Trophoblast cell (in vitro differentiated cells and primary cell): ENCODE measurements at regions not wholly inside any gene's neighbourhood (a gene's known extent, or its start where the extent isn't known, plus 50 kb on each side); places are given as distances from the start of the nearest gene placed in this dataset.

Experiments
- DNase-seq, 2 donors: peaks; one replicate each; pipeline ENCODE4 v3.0.0-alpha.2; 2016
- H2AFZ ChIP-seq: 2 replicates; pipeline ENCODE4 v1.6.1; 2013; ENCODE audit warnings: low read length, moderate library complexity, mild to moderate bottlenecking; ENCODE audit not compliant: insufficient read depth, poor library complexity
- H2AK5ac ChIP-seq: 2 replicates; pipeline ENCODE4 v1.6.1; 2013; ENCODE audit warnings: mild to moderate bottlenecking, low read length
- H2BK120ac ChIP-seq: 2 replicates; pipeline ENCODE4 v1.6.1; 2013; ENCODE audit warnings: low read length, mild to moderate bottlenecking, moderate library complexity; ENCODE audit not compliant: insufficient read depth, poor library complexity
- H2BK12ac ChIP-seq: 2 replicates; pipeline ENCODE4 v1.6.1; 2013; ENCODE audit warnings: mild to moderate bottlenecking, low read length, moderate library complexity
- H2BK5ac ChIP-seq: 2 replicates; pipeline ENCODE4 v1.6.1; 2013; ENCODE audit warnings: low read length, low read depth, moderate library complexity, mild to moderate bottlenecking; ENCODE audit not compliant: poor library complexity
- H3K14ac ChIP-seq: 2 replicates; pipeline ENCODE4 v1.6.1; 2013; ENCODE audit warnings: mild to moderate bottlenecking, low read length
- H3K18ac ChIP-seq: 2 replicates; pipeline ENCODE4 v1.6.1; 2013; ENCODE audit warnings: mild to moderate bottlenecking, low read length
- H3K23ac ChIP-seq: 2 replicates; pipeline ENCODE4 v1.6.1; 2013; ENCODE audit warnings: low read length
- H3K27ac ChIP-seq: 2 replicates; pipeline ENCODE4 v1.5.1; 2013; ENCODE audit warnings: low read depth, mild to moderate bottlenecking, inconsistent platforms, low read length, moderate library complexity
- H3K27me3 ChIP-seq: 2 replicates; pipeline ENCODE4 v1.6.1; 2013; ENCODE audit warnings: inconsistent platforms, mild to moderate bottlenecking, low read length, moderate library complexity; ENCODE audit not compliant: insufficient read depth
- H3K36me3 ChIP-seq, 2 experiments: 1 replicate in 1 of 2; 2 replicates in 1 of 2; pipeline ENCODE4 v1.6.1; 2013; ENCODE audit warnings: low read length in 2 of 2, mild to moderate bottlenecking in 2 of 2, moderate library complexity in 1 of 2; ENCODE audit not compliant: insufficient read depth in 2 of 2, control insufficient read depth in 1 of 2
- H3K4ac ChIP-seq: 2 replicates; pipeline ENCODE4 v1.6.1; 2013; ENCODE audit warnings: low read depth, mild to moderate bottlenecking, low read length, moderate library complexity
- H3K4me1 ChIP-seq, 2 experiments: 1 replicate in 1 of 2; 2 replicates in 1 of 2; pipeline ENCODE4 v1.6.1; 2013; ENCODE audit warnings: low read length in 2 of 2, mild to moderate bottlenecking in 2 of 2, moderate library complexity in 1 of 2; ENCODE audit not compliant: insufficient read depth in 2 of 2, control insufficient read depth in 1 of 2
- H3K4me2 ChIP-seq: 2 replicates; pipeline ENCODE4 v1.6.1; 2013; ENCODE audit warnings: inconsistent platforms, mild to moderate bottlenecking, low read length, moderate library complexity
- H3K4me3 ChIP-seq: 2 replicates; pipeline ENCODE4 v1.5.1; 2013; ENCODE audit warnings: mild to moderate bottlenecking, low read depth, low read length, inconsistent platforms
- H3K79me1 ChIP-seq: one replicate; pipeline ENCODE4 v1.6.1; 2013; ENCODE audit warnings: low read length
- H3K79me2 ChIP-seq: 2 replicates; pipeline ENCODE4 v1.6.1; 2013; ENCODE audit warnings: low read length, mild to moderate bottlenecking; ENCODE audit not compliant: control insufficient read depth, insufficient read depth, poor library complexity
- H3K9ac ChIP-seq: 2 replicates; pipeline ENCODE4 v1.6.1; 2013; ENCODE audit warnings: mild to moderate bottlenecking, low read length
- H3K9me3 ChIP-seq: 2 replicates; pipeline ENCODE4 v1.6.1; 2013; ENCODE audit warnings: low read depth, mild to moderate bottlenecking, control low read depth, inconsistent platforms, low read length; ENCODE audit not compliant: insufficient read depth
- H4K12ac ChIP-seq: 2 replicates; pipeline ENCODE4 v1.6.1; 2013; ENCODE audit warnings: low read depth, mild to moderate bottlenecking, low read length, moderate library complexity
- H4K8ac ChIP-seq: 2 replicates; pipeline ENCODE4 v1.6.1; 2013; ENCODE audit warnings: low read depth, mild to moderate bottlenecking, low read length, moderate library complexity
- H4K91ac ChIP-seq: one replicate; pipeline ENCODE4 v1.6.1; 2013; ENCODE audit warnings: low read depth, mild to moderate bottlenecking, low read length, moderate library complexity
- WGBS: extraction: QIAGEN DNeasy Blood & Tissue Kit; methylation state at CpG from one replicate; pipeline ENCODE4 v1.1.7; 2013; ENCODE audit warnings: missing lambda C conversion rate; ENCODE audit not compliant: insufficient read length, insufficient coverage; ENCODE audit errors: extremely low coverage; 5-methylcytosine and 5-hydroxymethylcytosine counted together

DNA sequence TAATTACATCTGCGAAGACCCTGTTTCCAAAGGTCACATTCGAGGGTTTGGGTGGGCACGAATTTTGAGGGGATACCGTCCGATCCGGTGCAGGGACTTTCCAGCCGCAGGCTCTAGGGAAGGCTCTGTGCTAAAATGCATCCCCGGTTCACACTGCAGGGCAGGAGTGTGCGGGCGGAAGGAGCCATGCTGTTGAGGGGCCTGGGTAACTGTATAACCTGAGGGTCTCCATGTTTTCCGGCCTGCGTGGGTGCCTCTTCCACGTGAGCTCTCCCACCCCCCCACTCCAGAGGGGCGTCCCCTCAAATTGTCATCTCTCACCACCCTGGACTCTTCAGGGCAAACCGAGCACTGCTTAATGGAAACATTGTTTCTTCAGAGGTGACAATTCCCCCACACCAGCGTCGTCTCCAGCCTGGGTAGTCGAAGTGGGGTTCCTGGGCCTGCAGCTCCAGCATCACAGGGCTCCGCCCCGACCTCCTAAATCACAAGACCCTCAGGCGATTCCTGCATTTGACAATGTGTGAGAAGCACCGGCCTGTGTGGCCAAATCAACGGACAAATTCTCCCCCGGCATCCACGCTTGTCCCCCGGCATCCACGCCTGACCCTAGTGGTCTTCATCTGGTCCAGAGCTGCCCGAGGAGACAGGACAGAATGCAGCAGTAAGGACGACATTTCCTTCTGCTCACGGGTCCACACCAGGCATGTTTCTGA lies 51.2 kb downstream of the FOXL3 start:
- no peak overlapping the region for H2AFZ ChIP-seq
- H3K27ac ChIP-seq, result no peak overlapping the region
- no peak overlapping the region for H3K4me3 ChIP-seq
- H4K12ac ChIP-seq, result no peak overlapping the region
- no peak overlapping the region for H4K91ac ChIP-seq
- H3K27me3 ChIP-seq, result no peaks in the 10 kb centered on the region
- no peaks in the 10 kb centered on the region for H3K79me1 ChIP-seq
- no peak overlapping the region for H3K23ac ChIP-seq
- no peaks in the 10 kb centered on the region for H3K4me1 ChIP-seq
- H2BK12ac ChIP-seq, result no peak overlapping the region
- no peak overlapping the region for H3K18ac ChIP-seq
- H2BK120ac ChIP-seq, result no peak overlapping the region
- no peak overlapping the region for H2AK5ac ChIP-seq
- no peak for DNase-seq
- H3K4ac ChIP-seq, result no peak overlapping the region
- H3K79me2 ChIP-seq, result no peaks in the 10 kb centered on the region
- H3K36me3 ChIP-seq, result no peaks in the 10 kb centered on the region
- H3K14ac ChIP-seq, result no peak overlapping the region
- H2BK5ac ChIP-seq, result no peak overlapping the region
- WGBS, result no CpG with 5 or more reads among the region's 30 CpGs
- no peak overlapping the region for H3K4me2 ChIP-seq
- peaks cover 8% of the 10 kb centered on the region for H3K9me3 ChIP-seq
- H4K8ac ChIP-seq, result no peak overlapping the region
- H3K9ac ChIP-seq, result no peak overlapping the region

DNA sequence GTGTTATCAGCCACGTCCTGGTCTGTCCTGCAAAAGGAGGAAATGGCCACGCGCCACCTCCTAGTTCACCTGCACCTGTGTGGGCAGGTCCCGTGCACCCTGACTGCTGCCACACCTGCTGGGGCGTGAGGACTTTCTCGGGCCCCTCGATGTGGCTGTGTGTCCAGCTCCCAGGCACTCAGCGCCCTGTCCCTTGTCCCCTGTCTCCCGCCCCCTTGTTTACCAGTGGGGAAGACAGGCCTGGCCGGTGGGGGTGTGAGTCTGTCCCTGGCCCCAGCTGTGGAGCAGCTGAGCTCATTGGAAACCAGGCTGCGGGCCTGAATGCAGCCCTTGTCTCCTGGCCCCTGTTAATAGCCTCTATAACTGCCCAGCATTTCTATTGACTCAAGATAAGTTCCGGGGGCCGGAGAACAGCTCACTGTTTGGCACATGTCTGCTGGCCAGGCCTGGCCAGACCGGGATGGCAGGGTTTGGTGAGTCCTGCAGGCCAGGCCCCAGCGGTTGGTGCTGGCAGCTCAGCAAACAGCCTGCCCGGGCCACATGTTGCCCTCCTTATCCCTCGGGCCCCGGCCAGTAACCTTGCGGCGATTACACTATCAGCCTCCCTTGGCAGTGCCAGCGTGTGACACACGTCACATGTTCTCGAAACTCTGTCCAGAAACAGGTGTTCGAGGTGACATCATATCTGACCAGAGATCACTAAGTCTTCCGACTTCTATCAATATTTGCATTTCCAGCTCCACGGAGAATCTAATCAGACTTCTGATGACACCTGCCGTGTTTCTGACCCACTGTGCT lies 52.1 kb downstream of the FOXL3 start:
- Histone ChIP-seq H2AK5ac (no peak overlapping the region), H3K4ac (no peak overlapping the region), H2BK120ac (no peak overlapping the region), H3K4me2 (no peak overlapping the region), H2AFZ (no peak overlapping the region), H3K79me2 (no peaks in the 10 kb centered on the region), H3K27me3 (no peaks in the 10 kb centered on the region), H4K12ac (no peak overlapping the region), H3K18ac (no peak overlapping the region), H3K14ac (no peak overlapping the region), H3K4me3 (no peak overlapping the region), H3K23ac (no peak overlapping the region), H3K27ac (no peak overlapping the region), H3K36me3 (no peaks in the 10 kb centered on the region), H4K91ac (no peak overlapping the region), H2BK5ac (no peak overlapping the region), H4K8ac (no peak overlapping the region), H3K4me1 (no peaks in the 10 kb centered on the region), H3K79me1 (no peaks in the 10 kb centered on the region), H2BK12ac (no peak overlapping the region), H3K9me3 (peaks cover 9% of the 10 kb centered on the region), H3K9ac (no peak overlapping the region)
- no peak for DNase-seq
- no CpG with 5 or more reads among the region's 27 CpGs for WGBS

DNA sequence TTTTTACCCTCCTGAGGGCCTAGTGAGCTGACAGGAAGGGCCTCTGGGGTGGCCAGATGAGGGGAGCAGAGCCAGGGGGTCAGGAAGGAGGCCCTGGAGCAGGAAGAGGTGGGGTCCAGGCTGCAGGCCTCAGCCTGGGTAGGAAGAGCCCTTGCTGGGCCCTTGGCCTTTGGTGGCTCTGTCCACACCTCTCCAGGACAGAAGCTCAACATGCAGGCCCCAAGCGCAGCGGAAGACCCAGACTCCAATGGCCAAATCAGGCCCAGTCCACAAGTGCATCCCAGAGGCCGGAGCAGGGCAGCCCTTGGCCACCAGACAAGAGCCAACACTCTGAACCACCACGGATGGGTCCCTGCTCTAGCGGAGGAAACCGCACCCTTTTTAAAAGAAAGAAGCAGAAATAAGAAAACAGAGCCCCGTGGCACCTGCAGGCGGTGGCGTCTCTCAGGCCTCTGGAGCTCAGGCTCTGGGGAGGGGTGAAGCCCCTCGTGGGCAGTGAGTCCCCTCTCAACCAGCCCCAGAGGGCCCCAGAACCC lies 52.8 kb downstream of the FOXL3 start:
- H3K27ac ChIP-seq, result no peak overlapping the region
- H2AK5ac ChIP-seq, result no peak overlapping the region
- no peaks in the 10 kb centered on the region for H3K4me1 ChIP-seq
- H2BK12ac ChIP-seq, result no peak overlapping the region
- H3K4me3 ChIP-seq, result no peak overlapping the region
- no peak overlapping the region for H4K8ac ChIP-seq
- WGBS, result no CpG with 5 or more reads among the region's 10 CpGs
- DNase-seq, result no peak
- no peak overlapping the region for H3K18ac ChIP-seq
- no peak overlapping the region for H2BK120ac ChIP-seq
- H3K36me3 ChIP-seq, result no peaks in the 10 kb centered on the region
- no peak overlapping the region for H2AFZ ChIP-seq
- no peak overlapping the region for H3K4ac ChIP-seq
- no peaks in the 10 kb centered on the region for H3K27me3 ChIP-seq
- H3K79me1 ChIP-seq, result no peaks in the 10 kb centered on the region
- H3K4me2 ChIP-seq, result no peak overlapping the region
- no peak overlapping the region for H2BK5ac ChIP-seq
- H3K79me2 ChIP-seq, result no peaks in the 10 kb centered on the region
- peaks cover 10% of the 10 kb centered on the region for H3K9me3 ChIP-seq
- no peak overlapping the region for H3K9ac ChIP-seq
- no peak overlapping the region for H3K23ac ChIP-seq
- no peak overlapping the region for H4K12ac ChIP-seq
- no peak overlapping the region for H3K14ac ChIP-seq
- H4K91ac ChIP-seq, result no peak overlapping the region

DNA sequence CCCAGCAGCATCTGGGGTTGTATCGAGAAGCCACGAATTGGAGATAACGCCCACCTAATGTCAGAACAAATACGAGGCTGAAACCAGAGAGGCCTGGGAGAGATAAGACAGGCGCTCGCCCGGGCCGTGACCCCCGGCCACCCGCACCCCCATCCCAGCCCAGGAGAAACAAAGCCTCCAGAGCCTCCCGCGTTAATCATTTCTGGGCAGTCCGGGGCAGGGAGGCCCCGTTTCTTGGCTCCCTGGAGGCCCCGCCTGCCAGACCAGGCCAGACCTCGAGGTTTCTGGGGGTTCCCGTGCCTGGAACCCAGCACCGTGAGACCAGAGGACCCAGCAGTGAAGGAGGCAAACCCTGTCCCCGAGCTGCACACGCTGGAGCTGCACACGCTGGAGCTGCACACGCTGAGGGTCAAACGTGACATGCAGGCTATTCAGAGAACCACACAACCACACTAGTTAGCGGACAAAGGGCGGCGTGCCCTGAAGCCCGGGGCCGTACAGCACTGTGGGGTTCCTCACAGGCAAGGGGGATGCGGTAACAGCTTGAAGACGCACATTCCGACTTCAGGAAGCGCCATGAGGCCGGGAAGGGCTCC lies 53.4 kb downstream of the FOXL3 start:
- H3K79me1 ChIP-seq, result no peaks in the 10 kb centered on the region
- no peaks in the 10 kb centered on the region for H3K27me3 ChIP-seq
- no peak overlapping the region for H3K4me2 ChIP-seq
- H3K9ac ChIP-seq, result no peak overlapping the region
- DNase-seq, result no peak
- H3K27ac ChIP-seq, result no peak overlapping the region
- H3K23ac ChIP-seq, result no peak overlapping the region
- no peak overlapping the region for H3K4me3 ChIP-seq
- peaks cover 10% of the 10 kb centered on the region for H3K9me3 ChIP-seq
- H4K91ac ChIP-seq, result no peak overlapping the region
- H2BK12ac ChIP-seq, result no peak overlapping the region
- H2BK5ac ChIP-seq, result no peak overlapping the region
- H4K8ac ChIP-seq, result no peak overlapping the region
- no peaks in the 10 kb centered on the region for H3K36me3 ChIP-seq
- no peaks in the 10 kb centered on the region for H3K79me2 ChIP-seq
- no peak overlapping the region for H4K12ac ChIP-seq
- no peak overlapping the region for H2AK5ac ChIP-seq
- WGBS, result no CpG with 5 or more reads among the region's 33 CpGs
- H3K14ac ChIP-seq, result no peak overlapping the region
- H2BK120ac ChIP-seq, result no peak overlapping the region
- no peak overlapping the region for H3K4ac ChIP-seq
- H3K18ac ChIP-seq, result no peak overlapping the region
- H2AFZ ChIP-seq, result no peak overlapping the region
- no peaks in the 10 kb centered on the region for H3K4me1 ChIP-seq
